ENCODE measurements at regions not wholly inside any gene's neighbourhood (a gene's known extent, or its start where the extent isn't known, plus 50 kb on each side); places are given as distances from the start of the nearest gene placed in this dataset.

DNA sequence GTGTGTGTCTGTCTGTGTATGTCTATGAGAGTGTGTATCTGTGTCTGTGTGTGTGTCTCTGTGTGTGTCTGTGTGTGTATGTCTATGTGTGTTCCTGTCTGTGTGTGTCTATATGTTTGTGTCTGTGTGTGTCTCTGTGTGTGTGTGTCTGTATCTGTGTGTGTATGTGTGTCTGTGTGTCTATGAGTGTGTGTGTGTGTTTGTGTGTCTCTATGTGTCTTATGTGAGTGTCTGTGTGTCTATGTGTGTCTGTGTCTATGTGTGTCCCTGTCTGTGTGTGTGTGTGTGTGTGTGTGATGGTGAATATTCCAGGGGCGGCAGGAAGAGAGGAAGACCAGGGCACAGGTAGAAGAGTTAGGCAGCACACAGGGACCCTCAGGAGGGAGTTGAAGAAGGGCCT lies 173.2 kb downstream of the MYCN start:
- no peaks in the 10 kb centered on the region for H3K27me3 ChIP-seq (replicated peaks in 1 of 4; ENCODE audit: control extremely low read depth in 1 of 4, control insufficient read depth in 3 of 4, insufficient read depth in 4 of 4, low read length in 3 of 4)
- H2AFZ ChIP-seq (ENCODE audit: insufficient read depth, low read depth, low read length, poor library complexity, severe bottlenecking) = no peak overlapping the region
- no peak overlapping the region for H3K9ac ChIP-seq (ENCODE audit: low read length)
- Mint-ChIP-seq H3K9me3 (ENCODE audit: insufficient read depth) (no peaks in the 10 kb centered on the region), H3K27ac (no peak overlapping the region), H3K4me3 (no peak overlapping the region), H3K27me3 (no peaks in the 10 kb centered on the region), H3K4me1 (no peaks in the 10 kb centered on the region)
- ChIA-PET CTCF (no interaction called here), POLR2A (no interaction called here)
- no peaks in the 10 kb centered on the region for H3K36me3 ChIP-seq (replicated peaks in 1 of 2; ENCODE audit: control extremely low read depth in 1 of 2, control insufficient read depth in 1 of 2, extremely low read depth in 1 of 2, insufficient read depth in 2 of 2, low read length in 1 of 2)
- no peak for ATAC-seq (ENCODE audit: low read depth)
- no peaks in the 10 kb centered on the region for H3K4me1 ChIP-seq (ENCODE audit: control insufficient read depth in 2 of 2, insufficient read depth in 2 of 2, low read length in 2 of 2)
- TF ChIP-seq EZH2 (IDR thresholded peaks at IDR 0.05; ENCODE audit: borderline replicate concordance, insufficient read depth, low read depth, low read length, poor library complexity, severe bottlenecking) = no peak
- TF ChIP-seq, protein P1, sequence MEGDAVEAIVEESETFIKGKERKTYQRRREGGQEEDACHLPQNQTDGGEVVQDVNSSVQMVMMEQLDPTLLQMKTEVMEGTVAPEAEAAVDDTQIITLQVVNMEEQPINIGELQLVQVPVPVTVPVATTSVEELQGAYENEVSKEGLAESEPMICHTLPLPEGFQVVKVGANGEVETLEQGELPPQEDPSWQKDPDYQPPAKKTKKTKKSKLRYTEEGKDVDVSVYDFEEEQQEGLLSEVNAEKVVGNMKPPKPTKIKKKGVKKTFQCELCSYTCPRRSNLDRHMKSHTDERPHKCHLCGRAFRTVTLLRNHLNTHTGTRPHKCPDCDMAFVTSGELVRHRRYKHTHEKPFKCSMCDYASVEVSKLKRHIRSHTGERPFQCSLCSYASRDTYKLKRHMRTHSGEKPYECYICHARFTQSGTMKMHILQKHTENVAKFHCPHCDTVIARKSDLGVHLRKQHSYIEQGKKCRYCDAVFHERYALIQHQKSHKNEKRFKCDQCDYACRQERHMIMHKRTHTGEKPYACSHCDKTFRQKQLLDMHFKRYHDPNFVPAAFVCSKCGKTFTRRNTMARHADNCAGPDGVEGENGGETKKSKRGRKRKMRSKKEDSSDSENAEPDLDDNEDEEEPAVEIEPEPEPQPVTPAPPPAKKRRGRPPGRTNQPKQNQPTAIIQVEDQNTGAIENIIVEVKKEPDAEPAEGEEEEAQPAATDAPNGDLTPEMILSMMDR (IDR thresholded peaks at IDR 0.05) = no peak
- H3K4me2 ChIP-seq (replicated peaks; ENCODE audit: low read depth, low read length, poor library complexity, severe bottlenecking) = no peak overlapping the region
- H3K4me3 ChIP-seq (ENCODE audit: control extremely low read depth in 1 of 5, extremely low read depth in 1 of 5, insufficient read depth in 1 of 5, low read depth in 2 of 5, low read length in 4 of 5) = no peak overlapping the region
- WGBS (ENCODE audit: insufficient coverage) = 100% methylated on average over 1 of the region's 1 CpG
- no peaks in the 10 kb centered on the region for H3K79me2 ChIP-seq (ENCODE audit: control insufficient read depth, insufficient read depth, low read length)
- no peaks in the 10 kb centered on the region for H3K9me3 ChIP-seq (ENCODE audit: control extremely low read depth in 1 of 3, control insufficient read depth in 2 of 3, insufficient read depth in 1 of 3, low read length in 2 of 3)
- H4K20me1 ChIP-seq (ENCODE audit: control insufficient read depth, insufficient read depth, low read length, poor library complexity, severe bottlenecking) = no peaks in the 10 kb centered on the region
- no peak overlapping the region for H3K27ac ChIP-seq (ENCODE audit: low read length in 2 of 2)
- no peak for DNase-seq
- intact Hi-C loops (cut with micrococcal nuclease) = no loop called here

DNA sequence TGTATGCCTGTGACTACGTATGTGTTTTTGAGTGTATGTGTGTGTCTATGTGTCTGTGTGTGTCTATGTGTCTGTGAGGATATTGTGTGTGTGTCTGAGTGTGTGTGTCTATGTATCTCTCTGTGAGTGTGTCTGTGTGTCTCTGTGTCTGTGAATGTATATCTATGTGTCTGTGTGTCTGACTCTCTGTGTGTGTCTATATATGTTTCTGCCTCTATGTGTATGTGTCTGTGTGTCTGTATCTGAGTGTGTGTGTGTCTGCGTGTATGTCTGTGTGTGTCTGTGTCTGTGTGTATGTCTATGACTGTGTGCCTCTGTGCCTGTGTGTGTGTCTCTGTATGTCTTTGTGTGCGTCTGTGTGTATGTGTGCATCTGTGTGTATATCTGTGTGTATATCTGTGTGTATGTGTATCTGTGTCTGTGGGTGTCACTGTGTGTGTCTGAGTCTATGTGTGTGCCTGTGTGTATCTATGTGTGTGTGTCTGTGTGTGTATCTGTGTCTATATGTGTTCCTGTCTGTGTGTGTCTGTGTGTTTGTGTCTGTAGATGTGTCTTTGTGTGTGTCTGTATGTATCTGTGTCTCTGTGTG lies 172.7 kb downstream of the MYCN start:
- CTCF ChIA-PET = no interaction called here
- H3K27me3 ChIP-seq (replicated peaks in 1 of 4; ENCODE audit: control extremely low read depth in 1 of 4, control insufficient read depth in 3 of 4, insufficient read depth in 4 of 4, low read length in 3 of 4) = no peaks in the 10 kb centered on the region
- Mint-ChIP-seq H3K4me3 (no peak overlapping the region), H3K27ac (no peak overlapping the region), H3K4me1 (no peaks in the 10 kb centered on the region), H3K27me3 (no peaks in the 10 kb centered on the region), H3K9me3 (ENCODE audit: insufficient read depth) (no peaks in the 10 kb centered on the region)
- no peak overlapping the region for H2AFZ ChIP-seq (ENCODE audit: insufficient read depth, low read depth, low read length, poor library complexity, severe bottlenecking)
- intact Hi-C loops (cut with micrococcal nuclease) = no loop called here
- no peak for TF ChIP-seq EZH2 (IDR thresholded peaks at IDR 0.05; ENCODE audit: borderline replicate concordance, insufficient read depth, low read depth, low read length, poor library complexity, severe bottlenecking)
- no peaks in the 10 kb centered on the region for H3K36me3 ChIP-seq (replicated peaks in 1 of 2; ENCODE audit: control extremely low read depth in 1 of 2, control insufficient read depth in 1 of 2, extremely low read depth in 1 of 2, insufficient read depth in 2 of 2, low read length in 1 of 2)
- H3K4me1 ChIP-seq (ENCODE audit: control insufficient read depth in 2 of 2, insufficient read depth in 2 of 2, low read length in 2 of 2) = no peaks in the 10 kb centered on the region
- POLR2A ChIA-PET = no interaction called here
- H3K4me2 ChIP-seq (replicated peaks; ENCODE audit: low read depth, low read length, poor library complexity, severe bottlenecking) = no peak overlapping the region
- H4K20me1 ChIP-seq (ENCODE audit: control insufficient read depth, insufficient read depth, low read length, poor library complexity, severe bottlenecking) = no peaks in the 10 kb centered on the region
- no peak overlapping the region for H3K27ac ChIP-seq (ENCODE audit: low read length in 2 of 2)
- no peak overlapping the region for H3K9ac ChIP-seq (ENCODE audit: low read length)
- no peaks in the 10 kb centered on the region for H3K79me2 ChIP-seq (ENCODE audit: control insufficient read depth, insufficient read depth, low read length)
- no peak overlapping the region for H3K4me3 ChIP-seq (ENCODE audit: control extremely low read depth in 1 of 5, extremely low read depth in 1 of 5, insufficient read depth in 1 of 5, low read depth in 2 of 5, low read length in 4 of 5)
- no peaks in the 10 kb centered on the region for H3K9me3 ChIP-seq (ENCODE audit: control extremely low read depth in 1 of 3, control insufficient read depth in 2 of 3, insufficient read depth in 1 of 3, low read length in 2 of 3)
- WGBS (ENCODE audit: insufficient coverage) = 79% methylated on average over 3 of the region's 3 CpGs
- DNase-seq (no peak), ATAC-seq (ENCODE audit: low read depth) (no peak)

Measured in B cell (primary cell).